CD8-positive, alpha-beta memory T cell (primary cell): ENCODE measurements at regions not wholly inside any gene's neighbourhood (a gene's known extent, or its start where the extent isn't known, plus 50 kb on each side); places are given as distances from the start of the nearest gene placed in this dataset.
"Not testable (repeated sequence)": the region's sequence is repeated elsewhere in the genome, so short reads cannot be mapped to it uniquely, and the experiment has no call there.

Source experiments
- CTCF ChIA-PET: fragments of 350-600 bp; sonication (Branson Sonifier 250); formaldehyde crosslinking; loops from one replicate; lab custom pipeline; 2021; ENCODE audit warnings: antibody characterized with exemption; lab: Charles Lee
- POLR2A ChIA-PET: fragments of 350-600 bp; sonication (Branson Sonifier 250); formaldehyde crosslinking; loops from one replicate; lab custom pipeline; 2021; ENCODE audit warnings: antibody characterized with exemption; lab: Charles Lee
- DNase-seq, 5 donors: peaks; one replicate each; pipeline versions ENCODE4 v3.0.0 to v3.0.0-alpha.2; 2020 to 2022; ENCODE audit warnings: mixed read lengths in 1 of 5
- H3K27ac ChIP-seq: one replicate; pipeline ENCODE4 v1.7.0; 2013; ENCODE audit warnings: low read depth, mild to moderate bottlenecking, low read length, moderate library complexity
- H3K27me3 ChIP-seq: 2 replicates; pipeline ENCODE4 v1.7.0; 2013; ENCODE audit warnings: low read length, mild to moderate bottlenecking; ENCODE audit not compliant: insufficient read depth, poor library complexity, severe bottlenecking
- H3K36me3 ChIP-seq: 2 replicates; pipeline ENCODE4 v1.7.0; 2013; ENCODE audit warnings: mild to moderate bottlenecking, low read length, moderate library complexity; ENCODE audit not compliant: insufficient read depth
- H3K4me1 ChIP-seq: 2 replicates; pipeline ENCODE4 v1.7.0; 2013; ENCODE audit warnings: mild to moderate bottlenecking, low read length, moderate library complexity; ENCODE audit not compliant: insufficient read depth
- H3K4me3 ChIP-seq: 2 replicates; pipeline ENCODE4 v1.7.0; 2013; ENCODE audit warnings: mild to moderate bottlenecking, low read length
- H3K9me3 ChIP-seq: 2 replicates; pipeline ENCODE4 v1.7.0; 2013; ENCODE audit warnings: mild to moderate bottlenecking, low read length
- H3K27ac Mint-ChIP-seq, 8 donors: one replicate each; pipeline ENCODE4 v1.8.0; 2020 to 2021; ENCODE audit warnings: mixed read lengths in 8 of 8, mild to moderate bottlenecking in 6 of 8, inconsistent platforms in 3 of 8, moderate library complexity in 3 of 8
- H3K27me3 Mint-ChIP-seq, 2 donors: one replicate each; pipeline ENCODE4 v1.8.0; 2020 to 2021; ENCODE audit warnings: mixed read lengths in 2 of 2, mild to moderate bottlenecking in 1 of 2, moderate library complexity in 1 of 2
- H3K36me3 Mint-ChIP-seq, 3 donors: one replicate each; pipeline ENCODE4 v1.8.0; 2020 to 2021; ENCODE audit warnings: mixed read lengths in 3 of 3, inconsistent platforms in 1 of 3, mild to moderate bottlenecking in 1 of 3
- H3K4me1 Mint-ChIP-seq, 3 donors: one replicate each; pipeline ENCODE4 v1.8.0; 2020 to 2021; ENCODE audit warnings: mixed read lengths in 3 of 3, inconsistent platforms in 1 of 3, mild to moderate bottlenecking in 1 of 3
- H3K4me3 Mint-ChIP-seq, 7 donors: one replicate each; pipeline ENCODE4 v1.8.0; 2020 to 2021; ENCODE audit warnings: mixed read lengths in 7 of 7, mild to moderate bottlenecking in 6 of 7, moderate library complexity in 4 of 7, inconsistent platforms in 2 of 7
- H3K9me3 Mint-ChIP-seq, 5 donors: one replicate each; pipeline ENCODE4 v1.8.0; 2020 to 2022; ENCODE audit warnings: mixed read lengths in 5 of 5, mild to moderate bottlenecking in 3 of 5, moderate library complexity in 2 of 5, inconsistent platforms in 1 of 5

- no peak overlapping the region for H3K4me3 Mint-ChIP-seq
- Histone ChIP-seq H3K27me3 (no peaks in the 10 kb centered on the region), H3K4me1 (no peaks in the 10 kb centered on the region), H3K9me3 (no peaks in the 10 kb centered on the region), H3K36me3 (no peaks in the 10 kb centered on the region), H3K27ac (no peak overlapping the region), H3K4me3 (no peak overlapping the region)
- H3K4me1 Mint-ChIP-seq: no peaks in the 10 kb centered on the region
- peaks cover 1 to 6% of the 10 kb centered on the region in 2 donors for H3K27me3 Mint-ChIP-seq
- H3K36me3 Mint-ChIP-seq: no peaks in the 10 kb centered on the region
- ChIA-PET CTCF (no interaction called here), POLR2A (no interaction called here)
- peaks cover 0 to 7% (median 0%) of the 10 kb centered on the region in 5 donors for H3K9me3 Mint-ChIP-seq
- H3K27ac Mint-ChIP-seq: no peak overlapping the region
- no peak for DNase-seq
Measured at GRCh38 chr12:102344691-102345090, 135.7 kb downstream of the IGF1 start.

GRCh38 chr12:102343361-102344121, 136.8 kb downstream of the IGF1 start:
- H3K4me1 ChIP-seq: no peaks in the 10 kb centered on the region
- no peak overlapping the region for H3K4me3 Mint-ChIP-seq
- CTCF ChIA-PET: no interaction called here
- H3K27ac ChIP-seq: no peak overlapping the region
- H3K9me3 Mint-ChIP-seq: peaks cover 0 to 7% (median 0%) of the 10 kb centered on the region in 5 donors
- no peak overlapping the region for H3K4me3 ChIP-seq
- no peak for DNase-seq
- H3K4me1 Mint-ChIP-seq: no peaks in the 10 kb centered on the region
- no peaks in the 10 kb centered on the region for H3K27me3 ChIP-seq
- no peaks in the 10 kb centered on the region for H3K9me3 ChIP-seq
- POLR2A ChIA-PET: no interaction called here
- H3K27ac Mint-ChIP-seq: no peak overlapping the region
- peaks cover 1 to 6% of the 10 kb centered on the region in 2 donors for H3K27me3 Mint-ChIP-seq
- no peaks in the 10 kb centered on the region for H3K36me3 Mint-ChIP-seq
- no peaks in the 10 kb centered on the region for H3K36me3 ChIP-seq

GRCh38 chr12:102342281-102343006, 137.9 kb downstream of the IGF1 start:
- no peak overlapping the region for H3K4me3 ChIP-seq
- no peak for DNase-seq
- Mint-ChIP-seq H3K4me1 (no peaks in the 10 kb centered on the region), H3K9me3 (peaks cover 0 to 10% (median 0%) of the 10 kb centered on the region in 5 donors), H3K36me3 (no peaks in the 10 kb centered on the region), H3K4me3 (no peak overlapping the region), H3K27ac (no peak overlapping the region), H3K27me3 (peaks cover 0 to 7% of the 10 kb centered on the region in 2 donors)
- no peaks in the 10 kb centered on the region for H3K27me3 ChIP-seq
- ChIA-PET POLR2A (no interaction called here), CTCF (no interaction called here)
- H3K27ac ChIP-seq: no peak overlapping the region
- no peaks in the 10 kb centered on the region for H3K4me1 ChIP-seq
- H3K36me3 ChIP-seq: no peaks in the 10 kb centered on the region
- no peaks in the 10 kb centered on the region for H3K9me3 ChIP-seq

- Mint-ChIP-seq H3K27ac (no peak overlapping the region), H3K36me3 (no peaks in the 10 kb centered on the region), H3K4me3 (no peak overlapping the region), H3K27me3 (peaks cover 0 to 18% of the 10 kb centered on the region in 2 donors), H3K9me3 (peaks cover 0 to 4% (median 0%) of the 10 kb centered on the region in 5 donors), H3K4me1 (no peaks in the 10 kb centered on the region)
- POLR2A ChIA-PET: no interaction called here
- H3K27ac ChIP-seq: no peak overlapping the region
- no peak overlapping the region for H3K4me3 ChIP-seq
- CTCF ChIA-PET: no interaction called here
- no peaks in the 10 kb centered on the region for H3K9me3 ChIP-seq
- no peak for DNase-seq
- H3K4me1 ChIP-seq: no peaks in the 10 kb centered on the region
- H3K27me3 ChIP-seq: no peaks in the 10 kb centered on the region
- no peaks in the 10 kb centered on the region for H3K36me3 ChIP-seq
Measured at GRCh38 chr12:102334765-102335164, 137.1 kb upstream of the PMCH start.

- Mint-ChIP-seq H3K9me3 (peaks cover 0 to 2% (median 0%) of the 10 kb centered on the region in 5 donors), H3K27me3 (peaks cover 0 to 16% of the 10 kb centered on the region in 2 donors), H3K4me1 (no peaks in the 10 kb centered on the region), H3K27ac (no peak overlapping the region), H3K4me3 (no peak overlapping the region), H3K36me3 (no peaks in the 10 kb centered on the region)
- CTCF ChIA-PET: no interaction called here
- no peaks in the 10 kb centered on the region for H3K9me3 ChIP-seq
- DNase-seq: no peak
- no peak overlapping the region for H3K27ac ChIP-seq
- no peaks in the 10 kb centered on the region for H3K4me1 ChIP-seq
- no peaks in the 10 kb centered on the region for H3K27me3 ChIP-seq
- H3K4me3 ChIP-seq: no peak overlapping the region
- no peaks in the 10 kb centered on the region for H3K36me3 ChIP-seq
- POLR2A ChIA-PET: no interaction called here
Measured at GRCh38 chr12:102331419-102331818, 133.8 kb upstream of the PMCH start.

- CTCF ChIA-PET: no interaction called here
- POLR2A ChIA-PET: no interaction called here
- Histone ChIP-seq H3K27me3 (no peaks in the 10 kb centered on the region), H3K4me3 (no peak overlapping the region), H3K9me3 (no peaks in the 10 kb centered on the region), H3K27ac (no peak overlapping the region), H3K36me3 (no peaks in the 10 kb centered on the region), H3K4me1 (no peaks in the 10 kb centered on the region)
- Mint-ChIP-seq H3K9me3 (peaks cover 0 to 5% (median 0%) of the 10 kb centered on the region in 5 donors), H3K4me3 (no peak overlapping the region), H3K36me3 (no peaks in the 10 kb centered on the region), H3K4me1 (no peaks in the 10 kb centered on the region), H3K27ac (no peak overlapping the region), H3K27me3 (peaks cover 0 to 23% of the 10 kb centered on the region in 2 donors)
- no peak for DNase-seq
Measured at GRCh38 chr12:102329883-102330282, 132.2 kb upstream of the PMCH start.

- no peaks in the 10 kb centered on the region for H3K4me1 Mint-ChIP-seq
- no peak overlapping the region for H3K4me3 ChIP-seq
- peaks cover 0 to 21% of the 10 kb centered on the region in 2 donors for H3K27me3 Mint-ChIP-seq
- H3K4me1 ChIP-seq: no peaks in the 10 kb centered on the region
- no peak for DNase-seq
- H3K9me3 ChIP-seq: no peaks in the 10 kb centered on the region
- no peaks in the 10 kb centered on the region for H3K36me3 Mint-ChIP-seq
- ChIA-PET POLR2A (no interaction called here), CTCF (no interaction called here)
- no peaks in the 10 kb centered on the region for H3K27me3 ChIP-seq
- no peak overlapping the region for H3K27ac ChIP-seq
- H3K27ac Mint-ChIP-seq: no peak overlapping the region
- no peak overlapping the region for H3K4me3 Mint-ChIP-seq
- no peaks in the 10 kb centered on the region for H3K36me3 ChIP-seq
- H3K9me3 Mint-ChIP-seq: peaks cover 0 to 4% (median 2%) of the 10 kb centered on the region in 5 donors
Measured at GRCh38 chr12:102326982-102327381, 129.3 kb upstream of the PMCH start.

- DNase-seq, H3K4me1 Mint-ChIP-seq, CTCF ChIA-PET, H3K36me3 ChIP-seq, H3K27ac Mint-ChIP-seq, H3K4me3 Mint-ChIP-seq, H3K9me3 Mint-ChIP-seq, H3K4me3 ChIP-seq, H3K9me3 ChIP-seq, H3K27ac ChIP-seq, H3K4me1 ChIP-seq, H3K36me3 Mint-ChIP-seq, H3K27me3 ChIP-seq, POLR2A ChIA-PET: not testable (repeated sequence)
- peaks cover 0 to 31% of the 10 kb centered on the region in 2 donors for H3K27me3 Mint-ChIP-seq
Measured at GRCh38 chr12:102325108-102325507, 127.5 kb upstream of the PMCH start.
